HFF-Myc (cell line): ENCODE measurements at regions not wholly inside any gene's neighbourhood (a gene's known extent, or its start where the extent isn't known, plus 50 kb on each side); places are given as distances from the start of the nearest gene placed in this dataset.

Experiments used
- DNase-seq: peaks from one replicate; pipeline ENCODE4 v3.0.0-alpha.2; 2011; ENCODE audit warnings: low read depth; ENCODE audit errors: extremely low read depth
- H3K4me3 ChIP-seq: replicated peaks from 2 replicates; pipeline ENCODE4 v1.5.1; 2011; ENCODE audit warnings: low read depth, mild to moderate bottlenecking, control low read depth, low read length
- CTCF ChIP-seq: IDR thresholded peaks from 2 replicates; pipeline ENCODE4 v1.5.1; 2012; ENCODE audit warnings: mild to moderate bottlenecking, low read depth, low read length, control low read depth; ENCODE audit errors: missing control alignments

- TF ChIP-seq CTCF, result no peak
Measured at GRCh38 chr2:120969613-120970355, 234.1 kb downstream of the GLI2 start.

GRCh38 chr2:120971866-120972265 lies 236.2 kb downstream of the GLI2 start:
- TF ChIP-seq CTCF, result no peak
- no peak overlapping the region for H3K4me3 ChIP-seq

More at GRCh38 chr2:120969613-120970355, 234.1 kb downstream of the GLI2 start:
- DNase-seq, result no peak
- no peak overlapping the region for H3K4me3 ChIP-seq

GRCh38 chr2:120972286-120972685 lies 236.6 kb downstream of the GLI2 start:
- H3K4me3 ChIP-seq, result no peak overlapping the region
- no peak for TF ChIP-seq CTCF

More at GRCh38 chr2:120971866-120972265, 236.2 kb downstream of the GLI2 start:
- DNase-seq, result no peak

GRCh38 chr2:120973196-120973595 lies 237.5 kb downstream of the GLI2 start:
- no peak overlapping the region for H3K4me3 ChIP-seq
- DNase-seq, result no peak

More at GRCh38 chr2:120972286-120972685, 236.6 kb downstream of the GLI2 start:
- no peak for DNase-seq

GRCh38 chr2:120974950-120975349 lies 239.3 kb downstream of the GLI2 start:
- DNase-seq, result no peak
- no peak overlapping the region for H3K4me3 ChIP-seq
- no peak for TF ChIP-seq CTCF

More at GRCh38 chr2:120973196-120973595, 237.5 kb downstream of the GLI2 start:
- TF ChIP-seq CTCF, result no peak

- DNase-seq, result no peak
- no peak for TF ChIP-seq CTCF
- no peak overlapping the region for H3K4me3 ChIP-seq
Measured at GRCh38 chr2:120976501-120977307, 241.0 kb downstream of the GLI2 start.
